ENCODE measurements at regions not wholly inside any gene's neighbourhood (a gene's known extent, or its start where the extent isn't known, plus 50 kb on each side); places are given as distances from the start of the nearest gene placed in this dataset.

GRCh38 chr6:156593893-156594292, 183.3 kb upstream of the ARID1B start (continued):
- TF ChIP-seq EZH2phosphoT487 (IDR thresholded peaks at IDR 0.05; ENCODE audit: unreplicated experiment) (no peak), REST (IDR thresholded peaks at IDR 0.05; ENCODE audit: unreplicated experiment) (no peak), ZNF114 (CRISPR knock-in tag; IDR thresholded peaks at IDR 0.05) (no peak), ZNF331 (CRISPR knock-in tag; IDR thresholded peaks at IDR 0.05; ENCODE audit: low read depth) (no peak), ETS1 (IDR thresholded peaks at IDR 0.05) (no peak)

- peaks cover 3% of the 10 kb centered on the region; the same call in 1 of the 2 replicates for H3K4me1 ChIP-seq (ENCODE audit: insufficient read depth)
- no peak overlapping the region for H3K27ac Mint-ChIP-seq
- no peak overlapping the region for H3K4me3 Mint-ChIP-seq
- H3K4me2 ChIP-seq: no peak overlapping the region
- no peaks in the 10 kb centered on the region for H3K9me3 Mint-ChIP-seq
- H3K36me3 Mint-ChIP-seq (ENCODE audit: low read depth): no peaks in the 10 kb centered on the region
- no peaks in the 10 kb centered on the region for H3F3A ChIP-seq (replicated peaks; ENCODE audit: low read depth)
- H3K27me3 Mint-ChIP-seq (ENCODE audit: insufficient read depth, low read depth, poor library complexity): peaks cover 2% of the 10 kb centered on the region
- no peak overlapping the region for H3K4me3 ChIP-seq
- no peak overlapping the region for H2AFZ ChIP-seq
- no peaks in the 10 kb centered on the region for H3K36me3 ChIP-seq (ENCODE audit: insufficient read depth)
- H3K27me3 ChIP-seq (ENCODE audit: insufficient read depth): no peaks in the 10 kb centered on the region
- no peaks in the 10 kb centered on the region for H4K20me1 ChIP-seq (replicated peaks; ENCODE audit: insufficient read depth)
- H3K9me2 ChIP-seq (ENCODE audit: insufficient read depth): no peaks in the 10 kb centered on the region
- DNase-seq (ENCODE audit: low spot score) (no peak), ATAC-seq (no peak)
- H3K79me2 ChIP-seq (replicated peaks; ENCODE audit: insufficient read depth): no peaks in the 10 kb centered on the region
- H3K27ac ChIP-seq (ENCODE audit: low read depth): no peak overlapping the region
- peaks cover 6% of the 10 kb centered on the region for H3K4me1 Mint-ChIP-seq
- no peak for TF ChIP-seq EZH2 (IDR thresholded peaks at IDR 0.05; ENCODE audit: low read depth, unreplicated experiment)
- TF ChIP-seq ZNF331 (CRISPR knock-in tag; IDR thresholded peaks at IDR 0.05; ENCODE audit: low read depth): no peak
- TF ChIP-seq JUNB (IDR thresholded peaks at IDR 0.05; ENCODE audit: unreplicated experiment): no peak
- TF ChIP-seq POLR2AphosphoS5 (IDR thresholded peaks at IDR 0.05; ENCODE audit: low read depth): no peak
- no peak for TF ChIP-seq EZH2phosphoT487 (IDR thresholded peaks at IDR 0.05; ENCODE audit: unreplicated experiment)
- TF ChIP-seq REST (IDR thresholded peaks at IDR 0.05; ENCODE audit: unreplicated experiment): no peak
- TF ChIP-seq, protein P1, sequence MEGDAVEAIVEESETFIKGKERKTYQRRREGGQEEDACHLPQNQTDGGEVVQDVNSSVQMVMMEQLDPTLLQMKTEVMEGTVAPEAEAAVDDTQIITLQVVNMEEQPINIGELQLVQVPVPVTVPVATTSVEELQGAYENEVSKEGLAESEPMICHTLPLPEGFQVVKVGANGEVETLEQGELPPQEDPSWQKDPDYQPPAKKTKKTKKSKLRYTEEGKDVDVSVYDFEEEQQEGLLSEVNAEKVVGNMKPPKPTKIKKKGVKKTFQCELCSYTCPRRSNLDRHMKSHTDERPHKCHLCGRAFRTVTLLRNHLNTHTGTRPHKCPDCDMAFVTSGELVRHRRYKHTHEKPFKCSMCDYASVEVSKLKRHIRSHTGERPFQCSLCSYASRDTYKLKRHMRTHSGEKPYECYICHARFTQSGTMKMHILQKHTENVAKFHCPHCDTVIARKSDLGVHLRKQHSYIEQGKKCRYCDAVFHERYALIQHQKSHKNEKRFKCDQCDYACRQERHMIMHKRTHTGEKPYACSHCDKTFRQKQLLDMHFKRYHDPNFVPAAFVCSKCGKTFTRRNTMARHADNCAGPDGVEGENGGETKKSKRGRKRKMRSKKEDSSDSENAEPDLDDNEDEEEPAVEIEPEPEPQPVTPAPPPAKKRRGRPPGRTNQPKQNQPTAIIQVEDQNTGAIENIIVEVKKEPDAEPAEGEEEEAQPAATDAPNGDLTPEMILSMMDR (conservative IDR thresholded peaks at IDR 0.05; ENCODE audit: low read depth in 2 of 2): no peak
- no peak for TF ChIP-seq ETS1 (IDR thresholded peaks at IDR 0.05)
- no peak for TF ChIP-seq NANOG (IDR thresholded peaks at IDR 0.05; ENCODE audit: borderline replicate concordance)
- TF ChIP-seq STAT1 (IDR thresholded peaks at IDR 0.05; ENCODE audit: unreplicated experiment): no peak
- no peak for TF ChIP-seq CREB1 (CRISPR knock-in tag; IDR thresholded peaks at IDR 0.05; ENCODE audit: low read depth)
- no peak for TF ChIP-seq ZNF114 (CRISPR knock-in tag; IDR thresholded peaks at IDR 0.05)
These were observed 184.1 kb upstream of the ARID1B start for GRCh38 chr6:156593127-156593526.

All from GM23338 (cell line).